Gastrocnemius medialis (tissue), 4 donors: ENCODE measurements at regions not wholly inside any gene's neighbourhood (a gene's known extent, or its start where the extent isn't known, plus 50 kb on each side); places are given as distances from the start of the nearest gene placed in this dataset.

Experiments
- ATAC-seq, 2 donors: fragments of 150-250 bp; one replicate each; pipeline ENCODE4 v1.9.1; 2016
- DNase-seq, 2 donors: peaks; one replicate each; pipeline ENCODE4 v3.0.0-alpha.2; 2019
- H3K27ac ChIP-seq, 4 donors: fragments of 200-600 bp; sonication (generic); 1 replicate in 1 of 4; 2 replicates in 3 of 4; pipeline ENCODE4 v1.5.1; 2016 to 2018; ENCODE audit warnings: mild to moderate bottlenecking in 2 of 4, moderate library complexity in 1 of 4
- H3K27me3 ChIP-seq, 3 donors: fragments of 200-600 bp; sonication (generic) in 2 of 3; 1 replicate in 1 of 3; 2 replicates in 2 of 3; pipeline versions ENCODE4 v1.5.1 to v1.6.0; 2016 to 2019; ENCODE audit warnings: mild to moderate bottlenecking in 1 of 3, moderate library complexity in 1 of 3
- H3K36me3 ChIP-seq, 2 donors: fragments of 200-600 bp; sonication (generic) in 1 of 2; one replicate each; pipeline ENCODE4 v1.5.1; 2017 to 2018
- H3K4me1 ChIP-seq, 2 donors: fragments of 200-600 bp; sonication (generic) in 1 of 2; one replicate each; pipeline ENCODE4 v1.5.1; 2016 to 2017; ENCODE audit warnings: mild to moderate bottlenecking in 2 of 2
- H3K4me3 ChIP-seq, 4 donors: fragments of 200-600 bp; sonication (generic) in 3 of 4; 1 replicate in 1 of 4; 2 replicates in 3 of 4; pipeline ENCODE4 v1.5.1; 2016 to 2019; ENCODE audit warnings: mild to moderate bottlenecking in 2 of 4
- H3K9me3 ChIP-seq, 3 donors: fragments of 200-600 bp; sonication (generic) in 2 of 3; 1 replicate in 1 of 3; 2 replicates in 2 of 3; pipeline ENCODE4 v1.5.1; 2016 to 2019
- CTCF ChIP-seq, 5 experiments: fragments of 450-650 bp in 3 of 5; fragments of 200-600 bp in 2 of 5; sonication (generic) in 2 of 5; IDR thresholded peaks in 4 of 5; conservative IDR thresholded peaks in 1 of 5; 1 replicate in 4 of 5; 2 replicates in 1 of 5; pipeline ENCODE4 v1.5.1; 2016 to 2019; ENCODE audit warnings: antibody characterized with exemption in 5 of 5, mild to moderate bottlenecking in 3 of 5, moderate library complexity in 3 of 5
- POLR2A ChIP-seq, 2 donors: fragments of 450-650 bp; IDR thresholded peaks; one replicate each; pipeline ENCODE4 v1.6.1; 2017; ENCODE audit warnings: antibody characterized with exemption in 2 of 2, mild to moderate bottlenecking in 2 of 2, moderate library complexity in 2 of 2
- in situ Hi-C, 4 donors: fragments of 200-750 bp; cut with MboI; loops; one replicate each; pipeline versions ENCODE4 v1.15.0 to v1.8.0; 2017; ENCODE audit warnings: low sequenced_read_pairs in 4 of 4
- intact Hi-C: fragments of 100-400 bp; cut with DNase I; formaldehyde crosslinking; loops from one replicate; pipeline ENCODE4 v1.15.1; 2023; ENCODE audit warnings: low total_unique reads

GRCh38 chr5:71932131-71932654 is 175.1 kb upstream of the MAP1B start:
- ATAC-seq (no peak), DNase-seq (no peak)
- Histone ChIP-seq H3K4me1 (no peaks in the 10 kb centered on the region), H3K27ac (peak overlapping the region in 2 of 4 donors; percentile 23 to 29), H3K36me3 (no peaks in the 10 kb centered on the region), H3K27me3 (no peaks in the 10 kb centered on the region), H3K4me3 (no peak overlapping the region), H3K9me3 (no peaks in the 10 kb centered on the region)
- intact Hi-C loops (no loop called here), in situ Hi-C loops (no loop called here)
- TF ChIP-seq POLR2A (IDR thresholded peaks at IDR 0.05) (no peak), CTCF (IDR thresholded peaks at IDR 0.05 in 4 of 5, conservative IDR thresholded peaks at IDR 0.05 in 1 of 5) (no peak)

- DNase-seq (peak in 1 of 2 donors; percentile 33), ATAC-seq (no peak)
- in situ Hi-C loops, result no loop called here
- H3K4me1 ChIP-seq, result no peaks in the 10 kb centered on the region
- H3K36me3 ChIP-seq, result no peaks in the 10 kb centered on the region
- H3K27me3 ChIP-seq, result no peaks in the 10 kb centered on the region
- no peak overlapping the region for H3K4me3 ChIP-seq
- TF ChIP-seq POLR2A (IDR thresholded peaks at IDR 0.05) (no peak), CTCF (IDR thresholded peaks at IDR 0.05 in 4 of 5, conservative IDR thresholded peaks at IDR 0.05 in 1 of 5) (no peak)
- intact Hi-C loops, result no loop called here
- H3K27ac ChIP-seq, result peak overlapping the region in 2 of 4 donors; percentile 29 to 35
- H3K9me3 ChIP-seq, result no peaks in the 10 kb centered on the region
These were observed 174.5 kb upstream of the MAP1B start for GRCh38 chr5:71932655-71933338.

- no peak for ATAC-seq
- Histone ChIP-seq H3K4me3 (no peak overlapping the region), H3K27ac (no peak overlapping the region), H3K9me3 (no peaks in the 10 kb centered on the region), H3K36me3 (no peaks in the 10 kb centered on the region), H3K4me1 (no peaks in the 10 kb centered on the region), H3K27me3 (no peaks in the 10 kb centered on the region)
- intact Hi-C loops, result no loop called here
- TF ChIP-seq CTCF (IDR thresholded peaks at IDR 0.05 in 4 of 5, conservative IDR thresholded peaks at IDR 0.05 in 1 of 5) (no peak), POLR2A (IDR thresholded peaks at IDR 0.05) (no peak)
- no peak for DNase-seq
- in situ Hi-C loops, result no loop called here
These were observed 173.0 kb upstream of the MAP1B start for GRCh38 chr5:71934322-71934721.

GRCh38 chr5:71937921-71938698 is 169.2 kb upstream of the MAP1B start:
- DNase-seq, result no peak
- no peaks in the 10 kb centered on the region for H3K9me3 ChIP-seq
- intact Hi-C loops (no loop called here), in situ Hi-C loops (no loop called here)
- H3K27ac ChIP-seq, result no peak overlapping the region
- H3K4me3 ChIP-seq, result no peak overlapping the region
- no peaks in the 10 kb centered on the region for H3K36me3 ChIP-seq
- no peak for TF ChIP-seq CTCF (IDR thresholded peaks at IDR 0.05 in 4 of 5, conservative IDR thresholded peaks at IDR 0.05 in 1 of 5)
- TF ChIP-seq POLR2A (IDR thresholded peaks at IDR 0.05), result no peak
- H3K27me3 ChIP-seq, result no peaks in the 10 kb centered on the region
- no peak for ATAC-seq
- H3K4me1 ChIP-seq, result no peaks in the 10 kb centered on the region
